RPMI8226 (cell line): ENCODE measurements at regions not wholly inside any gene's neighbourhood (a gene's known extent, or its start where the extent isn't known, plus 50 kb on each side); places are given as distances from the start of the nearest gene placed in this dataset.

Experiments used
- DNase-seq: peaks from one replicate; pipeline ENCODE4 v3.0.0-alpha.2; 2015

- DNase-seq = no peak
These were observed 89.1 kb downstream of the HS1BP3 start for GRCh38 chr2:20561637-20562454.

GRCh38 chr2:20562540-20563225 lies 88.2 kb downstream of the HS1BP3 start:
- no peak for DNase-seq

GRCh38 chr2:20563251-20563650 lies 87.6 kb downstream of the HS1BP3 start:
- DNase-seq = no peak

GRCh38 chr2:20563833-20564232 lies 87.1 kb downstream of the HS1BP3 start:
- no peak for DNase-seq

- DNase-seq = no peak
These were observed 85.7 kb downstream of the HS1BP3 start for GRCh38 chr2:20565101-20565622.

- no peak for DNase-seq
These were observed 85.2 kb downstream of the HS1BP3 start for GRCh38 chr2:20565623-20566236.

- no peak for DNase-seq
These were observed 84.6 kb downstream of the HS1BP3 start for GRCh38 chr2:20566331-20566730.

- DNase-seq = no peak
These were observed 83.6 kb downstream of the HS1BP3 start for GRCh38 chr2:20567159-20567925.
